ENCODE measurements at regions not wholly inside any gene's neighbourhood (a gene's known extent, or its start where the extent isn't known, plus 50 kb on each side); places are given as distances from the start of the nearest gene placed in this dataset.

- Histone ChIP-seq H3K9ac (ENCODE audit: low read depth, low read length) (no peak overlapping the region), H2BK20ac (ENCODE audit: low read depth, low read length) (no peak overlapping the region), H3K27me3 (ENCODE audit: control insufficient read depth, insufficient read depth, low read length) (no peaks in the 10 kb centered on the region), H3K4me3 (ENCODE audit: insufficient read depth, low read depth, low read length) (no peak overlapping the region), H3K56ac (ENCODE audit: extremely low read depth, insufficient read depth, low read length) (no peak overlapping the region), H2BK15ac (ENCODE audit: low read depth, low read length) (no peak overlapping the region), H3K4ac (ENCODE audit: low read depth, low read length) (no peak overlapping the region), H3K18ac (ENCODE audit: low read depth, low read length) (no peak overlapping the region), H3K14ac (replicated peaks; ENCODE audit: low read depth, low read length) (no peak overlapping the region), H3K9me1 (ENCODE audit: insufficient read depth, low read length) (no peaks in the 10 kb centered on the region), H2AK5ac (ENCODE audit: low read depth, low read length) (peak overlapping the region; percentile 57; the same call in 1 of the 2 replicates), H3K27ac (ENCODE audit: insufficient read depth, low read length) (no peak overlapping the region), H2AFZ (replicated peaks; ENCODE audit: low read length, poor library complexity) (no peak overlapping the region), H3K4me1 (ENCODE audit: control insufficient read depth, insufficient read depth, low read length) (peaks cover 4% of the 10 kb centered on the region; the same call in 1 of the 2 replicates), H2BK5ac (ENCODE audit: low read depth, low read length, poor library complexity, severe bottlenecking) (no peak overlapping the region), H2AK9ac (replicated peaks; ENCODE audit: low read depth, low read length, poor library complexity) (no peak overlapping the region), H4K91ac (ENCODE audit: insufficient read depth, low read depth, low read length) (no peak overlapping the region), H3K23ac (ENCODE audit: low read depth, low read length) (no peak overlapping the region), H3K79me1 (ENCODE audit: low read depth in 1 of 2, low read length in 2 of 2) (no peaks in the 10 kb centered on the region), H3K36me3 (ENCODE audit: control insufficient read depth, insufficient read depth, low read length) (no peaks in the 10 kb centered on the region), H3K4me2 (ENCODE audit: low read depth, low read length) (no peak overlapping the region), H3K9me3 (ENCODE audit: control insufficient read depth, insufficient read depth, low read length) (peaks cover 14% of the 10 kb centered on the region), H4K20me1 (ENCODE audit: insufficient read depth, low read length) (no peaks in the 10 kb centered on the region), H4K8ac (ENCODE audit: low read depth in 2 of 2, low read length in 2 of 2) (no peak overlapping the region), H4K5ac (ENCODE audit: low read depth, low read length) (no peak overlapping the region), H2BK120ac (ENCODE audit: low read depth, low read length) (no peak overlapping the region)
- POLR2A ChIA-PET (ENCODE audit: unreplicated experiment), result interaction anchor here (0.6 kb wide), 1 partner anchor 9 kb away, joined by 3 read pairs; no protein-coding TSS in a partner anchor
- ATAC-seq (ENCODE audit: low read depth) (peak; percentile 60), DNase-seq (peak; percentile 22)
- TF ChIP-seq CTCF (conservative IDR thresholded peaks at IDR 0.05; ENCODE audit: low read depth, low read length), result no peak
- no peak for TF ChIP-seq FOS (IDR thresholded peaks at IDR 0.05; ENCODE audit: low read depth, low read length)
- TF ChIP-seq RFX5 (IDR thresholded peaks at IDR 0.05; ENCODE audit: low read depth, low read length), result no peak
- no peak for TF ChIP-seq RCOR1 (IDR thresholded peaks at IDR 0.05; ENCODE audit: insufficient replicate concordance, low read length)
- TF ChIP-seq CEBPB (IDR thresholded peaks at IDR 0.05; ENCODE audit: low read depth, low read length), result peak; percentile 27; the same call in 1 of the 2 replicates
- no peak for TF ChIP-seq POLR2A (IDR thresholded peaks at IDR 0.05; ENCODE audit: low read depth, low read length)
- TF ChIP-seq SMC3 (IDR thresholded peaks at IDR 0.05; ENCODE audit: low read depth, low read length), result no peak
- no peak for TF ChIP-seq ELK1 (IDR thresholded peaks at IDR 0.05; ENCODE audit: borderline replicate concordance, low read depth, low read length)
- in situ Hi-C loops (cut with MboI; ENCODE audit: low sequenced_read_pairs), result no loop called here
- BruUV-seq (replicated peaks), result no TSS peak
- WGBS, 2 experiments (ENCODE audit: extremely low coverage in 2 of 2, insufficient read length in 1 of 2), result 30% methylated on average over 2 of the region's 4 CpGs; no CpG with 5 or more reads in 1 of the 2 experiments
- CTCF ChIA-PET, result interaction anchor here (0.8 to 1.1 kb wide), 2 partner anchors 9 to 13 kb away, joined by 3 to 5 read pairs; no protein-coding TSS in a partner anchor
- dilution Hi-C loops (cut with HindIII; ENCODE audit: low sequenced_read_pairs, unreplicated experiment), result no loop called here
- intact Hi-C loops (cut with micrococcal nuclease), result no loop called here
These were observed 167.7 kb downstream of the VAPA start for GRCh38 chr18:10081492-10081891.

Data from IMR-90 (cell line).